ENCODE measurements at regions not wholly inside any gene's neighbourhood (a gene's known extent, or its start where the extent isn't known, plus 50 kb on each side); places are given as distances from the start of the nearest gene placed in this dataset.

- TF ChIP-seq CTCF (IDR thresholded peaks at IDR 0.05; ENCODE audit: insufficient read depth, low read depth, low read length): no peak
- H3K4me3 ChIP-seq (ENCODE audit: low read depth, low read length): no peak overlapping the region
- no peak for DNase-seq (ENCODE audit: low read depth)
Observed at GRCh38 chrX:124224528-124224927, 107.9 kb upstream of the TEX13D start.

GRCh38 chrX:124226129-124226528 is 106.3 kb upstream of the TEX13D start:
- no peak for DNase-seq (ENCODE audit: low read depth)
- TF ChIP-seq CTCF (IDR thresholded peaks at IDR 0.05; ENCODE audit: insufficient read depth, low read depth, low read length): no peak
- H3K4me3 ChIP-seq (ENCODE audit: low read depth, low read length): no peak overlapping the region

- no peak overlapping the region for H3K4me3 ChIP-seq (ENCODE audit: low read depth, low read length)
- TF ChIP-seq CTCF (IDR thresholded peaks at IDR 0.05; ENCODE audit: insufficient read depth, low read depth, low read length): no peak
- no peak for DNase-seq (ENCODE audit: low read depth)
Observed at GRCh38 chrX:124228849-124229248, 103.6 kb upstream of the TEX13D start.

- no peak for DNase-seq (ENCODE audit: low read depth)
- no peak for TF ChIP-seq CTCF (IDR thresholded peaks at IDR 0.05; ENCODE audit: insufficient read depth, low read depth, low read length)
- H3K4me3 ChIP-seq (ENCODE audit: low read depth, low read length): no peak overlapping the region
Observed at GRCh38 chrX:124229374-124229773, 103.1 kb upstream of the TEX13D start.

DNA sequence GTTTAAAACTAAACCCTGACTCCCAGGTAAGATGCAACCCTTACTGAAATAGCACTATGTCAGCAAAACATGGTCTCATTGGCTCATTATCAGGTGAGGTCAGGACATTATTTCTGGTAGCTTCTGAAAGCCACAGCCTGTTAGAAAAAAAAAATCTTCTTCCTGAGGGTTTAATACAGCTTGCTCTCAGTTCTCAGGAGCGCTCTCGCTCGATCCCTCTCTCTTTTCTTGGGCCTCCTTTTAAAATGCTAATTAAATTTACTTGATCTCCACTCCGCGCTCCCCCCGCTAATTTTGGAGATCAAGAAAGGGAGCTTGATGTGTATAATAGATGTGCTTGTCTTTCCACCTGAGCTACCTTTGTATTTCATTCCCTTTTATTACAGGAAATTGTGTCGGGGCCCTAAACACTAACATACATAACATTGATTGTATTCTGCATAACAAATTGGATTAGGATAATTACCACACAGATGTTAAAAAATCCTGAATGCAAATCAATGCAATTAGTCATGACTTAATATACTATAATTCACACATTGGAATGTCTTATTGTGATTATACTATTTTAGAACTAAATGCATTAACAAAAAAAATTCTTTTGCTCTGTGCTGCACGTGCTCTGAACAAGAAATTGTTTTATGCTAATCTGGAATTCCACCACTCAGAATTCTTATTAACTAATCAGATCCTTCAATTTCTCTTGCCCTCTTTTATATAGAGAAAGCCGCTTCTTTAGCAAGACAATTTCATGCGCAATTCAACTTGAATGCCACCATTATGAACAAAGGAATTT is 101.6 kb upstream of the TEX13D start:
- no peak for DNase-seq (ENCODE audit: low read depth)
- no peak overlapping the region for H3K4me3 ChIP-seq (ENCODE audit: low read depth, low read length)
- TF ChIP-seq CTCF (IDR thresholded peaks at IDR 0.05; ENCODE audit: insufficient read depth, low read depth, low read length): no peak

- no peak overlapping the region for H3K4me3 ChIP-seq (ENCODE audit: low read depth, low read length)
- TF ChIP-seq CTCF (IDR thresholded peaks at IDR 0.05; ENCODE audit: insufficient read depth, low read depth, low read length): no peak
- DNase-seq (ENCODE audit: low read depth): no peak
Observed at GRCh38 chrX:124231451-124231759, 101.1 kb upstream of the TEX13D start.
